Common myeloid progenitor, CD34-positive (primary cell): ENCODE measurements at regions not wholly inside any gene's neighbourhood (a gene's known extent, or its start where the extent isn't known, plus 50 kb on each side); places are given as distances from the start of the nearest gene placed in this dataset.

Source experiments
- CTCF ChIA-PET: fragments of 350-600 bp; sonication (Branson Sonifier 250); formaldehyde crosslinking; loops from one replicate; lab custom pipeline; 2021; ENCODE audit warnings: antibody characterized with exemption; lab: Charles Lee
- POLR2A ChIA-PET: fragments of 350-600 bp; sonication (Branson Sonifier 250); formaldehyde crosslinking; loops from one replicate; lab custom pipeline; 2021; ENCODE audit warnings: antibody characterized with exemption; lab: Charles Lee
- DNase-seq, 3 donors: peaks; one replicate each; pipeline versions ENCODE4 v3.0.0 to v3.0.0-alpha.2; 2013
- H3K27ac ChIP-seq, 2 experiments: 1 replicate in 1 of 2; 2 replicates in 1 of 2; pipeline ENCODE4 v1.7.0; 2013; ENCODE audit warnings: inconsistent platforms in 2 of 2, low read length in 2 of 2, mild to moderate bottlenecking in 2 of 2, low read depth in 1 of 2, moderate library complexity in 1 of 2; ENCODE audit not compliant: severe bottlenecking in 2 of 2, insufficient read depth in 1 of 2, poor library complexity in 1 of 2
- H3K27me3 ChIP-seq, 5 experiments: replicated peaks in 2 of 5; 1 replicate in 3 of 5; 2 replicates in 2 of 5; pipeline versions ENCODE4 v1.6.1 to v1.7.0; 2013; ENCODE audit warnings: low read length in 4 of 5, mild to moderate bottlenecking in 2 of 5, moderate library complexity in 2 of 5, inconsistent platforms in 1 of 5; ENCODE audit not compliant: insufficient read depth in 5 of 5, control insufficient read depth in 4 of 5
- H3K36me3 ChIP-seq, 4 experiments: 1 replicate in 2 of 4; 2 replicates in 2 of 4; pipeline versions ENCODE4 v1.6.1 to v1.7.0; 2013; ENCODE audit warnings: low read length in 3 of 4, control low read depth in 1 of 4, mild to moderate bottlenecking in 1 of 4; ENCODE audit not compliant: control insufficient read depth in 4 of 4, insufficient read depth in 4 of 4
- H3K4me1 ChIP-seq, 4 experiments: 1 replicate in 3 of 4; 2 replicates in 1 of 4; pipeline versions ENCODE4 v1.6.1 to v1.7.1; 2013; ENCODE audit warnings: low read length in 3 of 4, mild to moderate bottlenecking in 3 of 4, control low read depth in 1 of 4, inconsistent platforms in 1 of 4, moderate library complexity in 1 of 4; ENCODE audit not compliant: control insufficient read depth in 4 of 4, insufficient read depth in 4 of 4; ENCODE audit errors: control extremely low read depth in 1 of 4
- H3K4me3 ChIP-seq, 7 experiments: 1 replicate in 4 of 7; 2 replicates in 3 of 7; pipeline versions ENCODE4 v1.5.1 to v1.7.0; 2013; ENCODE audit warnings: mild to moderate bottlenecking in 7 of 7, low read length in 6 of 7, moderate library complexity in 6 of 7, inconsistent platforms in 2 of 7, low read depth in 2 of 7, control low read depth in 1 of 7; ENCODE audit not compliant: insufficient read depth in 4 of 7, control insufficient read depth in 1 of 7; ENCODE audit errors: extremely low read depth in 1 of 7
- H3K9me3 ChIP-seq, 5 experiments: 1 replicate in 4 of 5; 2 replicates in 1 of 5; pipeline versions ENCODE4 v1.6.1 to v1.7.1; 2013; ENCODE audit warnings: low read length in 4 of 5, mild to moderate bottlenecking in 2 of 5, inconsistent platforms in 1 of 5, low read depth in 1 of 5, moderate library complexity in 1 of 5; ENCODE audit not compliant: control insufficient read depth in 4 of 5, insufficient read depth in 2 of 5; ENCODE audit errors: control extremely low read depth in 1 of 5
- WGBS: methylation state at CpG from one replicate; pipeline ENCODE4 v1.1.5; 2013; ENCODE audit not compliant: insufficient coverage; 5-methylcytosine and 5-hydroxymethylcytosine counted together

GRCh38 chr13:104326523-104326922 lies 1260.3 kb upstream of the SLC10A2 start:
- H3K4me1 ChIP-seq: no peaks in the 10 kb centered on the region
- H3K9me3 ChIP-seq: peaks cover 0 to 1% (median 0%) of the 10 kb centered on the region in 5 experiments
- no peak for DNase-seq
- no peak overlapping the region for H3K27ac ChIP-seq
- POLR2A ChIA-PET: no interaction called here
- no peaks in the 10 kb centered on the region for H3K36me3 ChIP-seq
- no peaks in the 10 kb centered on the region for H3K27me3 ChIP-seq
- WGBS: 97% methylated on average over 5 of the region's 6 CpGs
- CTCF ChIA-PET: no interaction called here
- H3K4me3 ChIP-seq: no peak overlapping the region

GRCh38 chr13:104321756-104322155 lies 1255.5 kb upstream of the SLC10A2 start:
- Histone ChIP-seq H3K4me1 (no peaks in the 10 kb centered on the region), H3K9me3 (peaks cover 0 to 1% (median 0%) of the 10 kb centered on the region in 5 experiments), H3K27ac (no peak overlapping the region), H3K36me3 (no peaks in the 10 kb centered on the region), H3K27me3 (no peaks in the 10 kb centered on the region), H3K4me3 (no peak overlapping the region)
- ChIA-PET POLR2A (no interaction called here), CTCF (interaction anchor here (0.6 to 1.6 kb wide), 2 partner anchors 13 to 93 kb away, joined by 3 to 4 read pairs; no protein-coding TSS in a partner anchor)
- 100% methylated on average over 3 of the region's 5 CpGs for WGBS
- DNase-seq: no peak

- ChIA-PET CTCF (no interaction called here), POLR2A (no interaction called here)
- no peaks in the 10 kb centered on the region for H3K4me1 ChIP-seq
- H3K27ac ChIP-seq: no peak overlapping the region
- no peaks in the 10 kb centered on the region for H3K27me3 ChIP-seq
- no peaks in the 10 kb centered on the region for H3K36me3 ChIP-seq
- 100% methylated on average over 1 of the region's 3 CpGs for WGBS
- DNase-seq: no peak
- H3K4me3 ChIP-seq: no peak overlapping the region
- H3K9me3 ChIP-seq: peaks cover 0 to 1% (median 0%) of the 10 kb centered on the region in 5 experiments
Measured at GRCh38 chr13:104320446-104320845, 1254.2 kb upstream of the SLC10A2 start.

GRCh38 chr13:104318121-104318520 lies 1251.9 kb upstream of the SLC10A2 start:
- DNase-seq: no peak
- CTCF ChIA-PET: no interaction called here
- POLR2A ChIA-PET: no interaction called here

GRCh38 chr13:104315606-104316005 lies 1249.4 kb upstream of the SLC10A2 start:
- WGBS: no CpG with 5 or more reads among the region's 3 CpGs
- POLR2A ChIA-PET: no interaction called here
- no peaks in the 10 kb centered on the region for H3K36me3 ChIP-seq
- CTCF ChIA-PET: no interaction called here
- no peaks in the 10 kb centered on the region for H3K27me3 ChIP-seq
- no peak overlapping the region for H3K4me3 ChIP-seq
- no peaks in the 10 kb centered on the region for H3K9me3 ChIP-seq
- no peak for DNase-seq
- H3K4me1 ChIP-seq: no peaks in the 10 kb centered on the region
- no peak overlapping the region for H3K27ac ChIP-seq

More at GRCh38 chr13:104318121-104318520, 1251.9 kb upstream of the SLC10A2 start:
- no CpG with 5 or more reads among the region's 1 CpG for WGBS
- H3K27ac ChIP-seq: no peak overlapping the region
- H3K4me3 ChIP-seq: no peak overlapping the region
- no peaks in the 10 kb centered on the region for H3K9me3 ChIP-seq
- no peaks in the 10 kb centered on the region for H3K4me1 ChIP-seq
- no peaks in the 10 kb centered on the region for H3K36me3 ChIP-seq
- H3K27me3 ChIP-seq: no peaks in the 10 kb centered on the region

- no CpG with 5 or more reads among the region's 3 CpGs for WGBS
- POLR2A ChIA-PET: no interaction called here
- Histone ChIP-seq H3K4me1 (no peaks in the 10 kb centered on the region), H3K27ac (no peak overlapping the region), H3K9me3 (no peaks in the 10 kb centered on the region), H3K4me3 (no peak overlapping the region), H3K36me3 (no peaks in the 10 kb centered on the region), H3K27me3 (no peaks in the 10 kb centered on the region)
- DNase-seq: no peak
- CTCF ChIA-PET: no interaction called here
Measured at GRCh38 chr13:104314926-104315535, 1248.8 kb upstream of the SLC10A2 start.

GRCh38 chr13:104314321-104314720 lies 1248.1 kb upstream of the SLC10A2 start:
- Histone ChIP-seq H3K4me3 (no peak overlapping the region), H3K27me3 (no peaks in the 10 kb centered on the region), H3K27ac (no peak overlapping the region), H3K9me3 (no peaks in the 10 kb centered on the region), H3K36me3 (no peaks in the 10 kb centered on the region), H3K4me1 (no peaks in the 10 kb centered on the region)
- DNase-seq: no peak
- ChIA-PET POLR2A (no interaction called here), CTCF (no interaction called here)
- no CpG with 5 or more reads among the region's 1 CpG for WGBS
